Naive thymus-derived CD8-positive, alpha-beta T cell (primary cell): ENCODE measurements at regions not wholly inside any gene's neighbourhood (a gene's known extent, or its start where the extent isn't known, plus 50 kb on each side); places are given as distances from the start of the nearest gene placed in this dataset.
"Not testable (repeated sequence)": the region's sequence is repeated elsewhere in the genome, so short reads cannot be mapped to it uniquely, and the experiment has no call there.

Experiments
- ATAC-seq, 2 donors: fragments of 150-1000 bp; cut with Tn5 transposase in 1 of 2; sonication (Bioruptor Pico), chemical (Tn5 transposase) in 1 of 2; 1 replicate in 1 of 2; 2 replicates in 1 of 2; pipeline ENCODE4 v1.10.0; 2021; ENCODE audit warnings: mild to moderate bottlenecking in 2 of 2, moderate library complexity in 2 of 2
- POLR2A ChIA-PET: fragments of 350-600 bp; sonication (Branson Sonifier 250); formaldehyde crosslinking; loops from one replicate; lab custom pipeline; 2021; ENCODE audit warnings: antibody characterized with exemption; lab: Charles Lee
- DNase-seq, 10 donors: peaks; one replicate each; pipeline versions ENCODE4 v3.0.0 to v3.0.0-alpha.2; 2020 to 2022
- H3K27ac Mint-ChIP-seq, 10 donors: one replicate each; pipeline ENCODE4 v1.8.0; 2020 to 2022; ENCODE audit warnings: mild to moderate bottlenecking in 10 of 10, mixed read lengths in 10 of 10, moderate library complexity in 4 of 10, inconsistent platforms in 1 of 10
- H3K27me3 Mint-ChIP-seq, 5 donors: one replicate each; pipeline ENCODE4 v1.8.0; 2021 to 2022; ENCODE audit warnings: mixed read lengths in 5 of 5
- H3K36me3 Mint-ChIP-seq, 3 donors: one replicate each; pipeline ENCODE4 v1.8.0; 2020 to 2022; ENCODE audit warnings: mixed read lengths in 3 of 3, mild to moderate bottlenecking in 2 of 3, inconsistent platforms in 1 of 3
- H3K4me1 Mint-ChIP-seq, 4 donors: one replicate each; pipeline ENCODE4 v1.8.0; 2021 to 2022; ENCODE audit warnings: mixed read lengths in 4 of 4
- H3K4me3 Mint-ChIP-seq, 10 donors: one replicate each; pipeline ENCODE4 v1.8.0; 2020 to 2022; ENCODE audit warnings: mild to moderate bottlenecking in 10 of 10, mixed read lengths in 10 of 10, moderate library complexity in 6 of 10, inconsistent platforms in 1 of 10
- H3K9me3 Mint-ChIP-seq, 9 donors: one replicate each; pipeline ENCODE4 v1.8.0; 2020 to 2022; ENCODE audit warnings: mixed read lengths in 9 of 9, mild to moderate bottlenecking in 3 of 9, inconsistent platforms in 1 of 9, moderate library complexity in 1 of 9

- peaks cover 0 to 2% (median 2%) of the 10 kb centered on the region in 4 donors for H3K4me1 Mint-ChIP-seq
- POLR2A ChIA-PET: no interaction called here
- H3K9me3 Mint-ChIP-seq: peaks cover 0 to 5% (median 0%) of the 10 kb centered on the region in 9 donors
These were observed 623.7 kb downstream of the TYW1 start for GRCh38 chr7:67620216-67620933.

GRCh38 chr7:67621704-67622103 is 625.1 kb downstream of the TYW1 start:
- peaks cover 0 to 2% (median 0%) of the 10 kb centered on the region in 3 donors for H3K36me3 Mint-ChIP-seq
- peaks cover 0 to 4% (median 0%) of the 10 kb centered on the region in 9 donors for H3K9me3 Mint-ChIP-seq
- DNase-seq (no peak), ATAC-seq (no peak)
- no peak overlapping the region for H3K4me3 Mint-ChIP-seq
- H3K27me3 Mint-ChIP-seq: peaks cover 8 to 69% (median 19%) of the 10 kb centered on the region in 5 donors
- no peak overlapping the region for H3K27ac Mint-ChIP-seq
- peaks cover 0 to 6% (median 4%) of the 10 kb centered on the region in 4 donors for H3K4me1 Mint-ChIP-seq
- POLR2A ChIA-PET: no interaction called here

More at GRCh38 chr7:67620216-67620933, 623.7 kb downstream of the TYW1 start:
- ATAC-seq (no peak), DNase-seq (no peak)
- H3K27ac Mint-ChIP-seq: no peak overlapping the region
- H3K27me3 Mint-ChIP-seq: peaks cover 8 to 63% (median 17%) of the 10 kb centered on the region in 5 donors
- peaks cover 0 to 2% (median 0%) of the 10 kb centered on the region in 3 donors for H3K36me3 Mint-ChIP-seq
- H3K4me3 Mint-ChIP-seq: no peak overlapping the region

GRCh38 chr7:67625257-67625737 is 628.7 kb downstream of the TYW1 start:
- H3K9me3 Mint-ChIP-seq: peaks cover 0 to 10% (median 0%) of the 10 kb centered on the region in 9 donors
- ATAC-seq (no peak), DNase-seq (peak in 3 of 10 donors; percentile 1 to 14 (median 2))
- peaks cover 0 to 6% (median 4%) of the 10 kb centered on the region in 4 donors for H3K4me1 Mint-ChIP-seq
- H3K27ac Mint-ChIP-seq: no peak overlapping the region
- POLR2A ChIA-PET: no interaction called here
- no peak overlapping the region for H3K4me3 Mint-ChIP-seq
- H3K27me3 Mint-ChIP-seq: peaks cover 5 to 50% (median 10%) of the 10 kb centered on the region in 5 donors
- H3K36me3 Mint-ChIP-seq: peaks cover 0 to 2% (median 0%) of the 10 kb centered on the region in 3 donors

GRCh38 chr7:67631476-67631875 is 634.8 kb downstream of the TYW1 start:
- no peak for ATAC-seq
- Mint-ChIP-seq H3K27ac (no peak overlapping the region), H3K9me3 (peaks cover 0 to 16% (median 4%) of the 10 kb centered on the region in 9 donors), H3K36me3 (no peaks in the 10 kb centered on the region), H3K27me3 (peaks cover 0 to 10% (median 0%) of the 10 kb centered on the region in 5 donors), H3K4me1 (no peaks in the 10 kb centered on the region), H3K4me3 (no peak overlapping the region)
- POLR2A ChIA-PET: no interaction called here
- DNase-seq: no peak

- DNase-seq (no peak), ATAC-seq (no peak)
- H3K4me3 Mint-ChIP-seq: no peak overlapping the region
- POLR2A ChIA-PET: no interaction called here
- no peaks in the 10 kb centered on the region for H3K4me1 Mint-ChIP-seq
- peaks cover 4 to 15% (median 7%) of the 10 kb centered on the region in 9 donors for H3K9me3 Mint-ChIP-seq
- peaks cover 0 to 8% (median 2%) of the 10 kb centered on the region in 5 donors for H3K27me3 Mint-ChIP-seq
- no peaks in the 10 kb centered on the region for H3K36me3 Mint-ChIP-seq
- H3K27ac Mint-ChIP-seq: no peak overlapping the region
These were observed 638.6 kb downstream of the TYW1 start for GRCh38 chr7:67635271-67635670.

GRCh38 chr7:67636348-67637022 is 639.9 kb downstream of the TYW1 start:
- no peak for ATAC-seq
- peaks cover 0 to 8% (median 2%) of the 10 kb centered on the region in 5 donors for H3K27me3 Mint-ChIP-seq
- POLR2A ChIA-PET: no interaction called here

GRCh38 chr7:67637023-67637358 is 640.4 kb downstream of the TYW1 start:
- H3K4me1 Mint-ChIP-seq: no peaks in the 10 kb centered on the region
- peaks cover 4 to 15% (median 8%) of the 10 kb centered on the region in 9 donors for H3K9me3 Mint-ChIP-seq
- peaks cover 0 to 8% (median 2%) of the 10 kb centered on the region in 5 donors for H3K27me3 Mint-ChIP-seq
- DNase-seq (no peak), ATAC-seq (no peak)
- H3K27ac Mint-ChIP-seq: no peak overlapping the region
- POLR2A ChIA-PET: no interaction called here
- no peak overlapping the region for H3K4me3 Mint-ChIP-seq
- H3K36me3 Mint-ChIP-seq: no peaks in the 10 kb centered on the region

More at GRCh38 chr7:67636348-67637022, 639.9 kb downstream of the TYW1 start:
- Mint-ChIP-seq H3K4me3 (no peak overlapping the region), H3K36me3 (no peaks in the 10 kb centered on the region), H3K27ac (no peak overlapping the region), H3K4me1 (no peaks in the 10 kb centered on the region), H3K9me3 (peaks cover 4 to 15% (median 8%) of the 10 kb centered on the region in 9 donors)
- no peak for DNase-seq

- H3K4me1 Mint-ChIP-seq, POLR2A ChIA-PET, H3K27me3 Mint-ChIP-seq, H3K27ac Mint-ChIP-seq, H3K4me3 Mint-ChIP-seq, ATAC-seq, H3K36me3 Mint-ChIP-seq, DNase-seq: not testable (repeated sequence)
- H3K9me3 Mint-ChIP-seq: peaks cover 0 to 23% (median 6%) of the 10 kb centered on the region in 9 donors
These were observed 645.9 kb downstream of the TYW1 start for GRCh38 chr7:67642542-67642941.

- Mint-ChIP-seq H3K27ac (no peak overlapping the region), H3K4me3 (no peak overlapping the region), H3K9me3 (peaks cover 3 to 26% (median 8%) of the 10 kb centered on the region in 9 donors), H3K36me3 (no peaks in the 10 kb centered on the region), H3K4me1 (no peaks in the 10 kb centered on the region), H3K27me3 (peaks cover 0 to 9% (median 0%) of the 10 kb centered on the region in 5 donors)
- DNase-seq: no peak
- ATAC-seq: no peak
- POLR2A ChIA-PET: no interaction called here
These were observed 647.5 kb downstream of the TYW1 start for GRCh38 chr7:67644151-67644550.

GRCh38 chr7:67652937-67653336 is 656.3 kb downstream of the TYW1 start:
- Mint-ChIP-seq H3K9me3 (peaks cover 0 to 23% (median 7%) of the 10 kb centered on the region in 9 donors), H3K27me3 (peaks cover 0 to 10% (median 8%) of the 10 kb centered on the region in 5 donors), H3K27ac (no peak overlapping the region), H3K4me3 (no peak overlapping the region), H3K4me1 (no peaks in the 10 kb centered on the region), H3K36me3 (no peaks in the 10 kb centered on the region)
- POLR2A ChIA-PET: no interaction called here
- ATAC-seq: no peak
- no peak for DNase-seq

- no peak for DNase-seq
- Mint-ChIP-seq H3K36me3 (no peaks in the 10 kb centered on the region), H3K27ac (no peak overlapping the region), H3K4me1 (no peaks in the 10 kb centered on the region), H3K9me3 (peaks cover 0 to 19% (median 6%) of the 10 kb centered on the region in 9 donors), H3K4me3 (no peak overlapping the region), H3K27me3 (peaks cover 0 to 10% (median 6%) of the 10 kb centered on the region in 5 donors)
- ATAC-seq: no peak
- POLR2A ChIA-PET: no interaction called here
These were observed 657.3 kb downstream of the TYW1 start for GRCh38 chr7:67653856-67654454.

- Mint-ChIP-seq H3K27ac (no peak overlapping the region), H3K4me3 (no peak overlapping the region), H3K4me1 (no peaks in the 10 kb centered on the region), H3K36me3 (no peaks in the 10 kb centered on the region), H3K27me3 (peaks cover 0 to 10% (median 6%) of the 10 kb centered on the region in 5 donors), H3K9me3 (peaks cover 0 to 17% (median 6%) of the 10 kb centered on the region in 9 donors)
- DNase-seq (no peak), ATAC-seq (no peak)
- POLR2A ChIA-PET: no interaction called here
These were observed 658.0 kb downstream of the TYW1 start for GRCh38 chr7:67654642-67655041.

GRCh38 chr7:67655168-67655567 is 658.5 kb downstream of the TYW1 start:
- POLR2A ChIA-PET: no interaction called here
- Mint-ChIP-seq H3K9me3 (peaks cover 0 to 14% (median 3%) of the 10 kb centered on the region in 9 donors), H3K4me3 (no peak overlapping the region), H3K27me3 (peaks cover 0 to 10% (median 6%) of the 10 kb centered on the region in 5 donors), H3K4me1 (no peaks in the 10 kb centered on the region), H3K27ac (no peak overlapping the region), H3K36me3 (no peaks in the 10 kb centered on the region)
- DNase-seq (no peak), ATAC-seq (no peak)
